ENCODE measurements at regions not wholly inside any gene's neighbourhood (a gene's known extent, or its start where the extent isn't known, plus 50 kb on each side); places are given as distances from the start of the nearest gene placed in this dataset.
"Not testable (repeated sequence)": the region's sequence is repeated elsewhere in the genome, so short reads cannot be mapped to it uniquely, and the experiment has no call there.

DNA sequence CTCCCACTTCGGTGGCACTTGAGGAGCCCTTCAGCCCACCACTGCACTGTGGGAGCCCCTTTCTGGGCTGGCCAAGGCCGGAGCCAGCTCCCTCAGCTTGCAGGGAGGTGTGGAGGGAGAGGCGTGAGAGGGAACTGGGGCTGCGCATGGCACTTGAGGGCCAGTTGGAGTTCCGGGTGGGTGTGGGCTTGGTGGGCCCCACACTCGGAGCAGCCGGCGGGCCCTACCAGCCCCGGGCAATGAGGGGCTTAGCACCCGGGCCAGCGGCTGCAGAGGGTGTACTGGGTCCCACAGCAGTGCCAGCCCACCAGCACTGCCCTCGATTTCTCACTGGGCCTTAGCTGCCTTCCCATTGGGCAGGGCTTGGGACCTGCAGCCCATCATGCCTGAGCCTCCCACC lies 78.8 kb upstream of the TRPC7 start:
- TF ChIP-seq POLR2AphosphoS5 (IDR thresholded peaks at IDR 0.05; ENCODE audit: borderline replicate concordance, low read depth, low read length); EZH2 (IDR thresholded peaks at IDR 0.05): not testable (repeated sequence)

Data from SK-N-MC (cell line).